GM12872 (cell line): ENCODE measurements at regions not wholly inside any gene's neighbourhood (a gene's known extent, or its start where the extent isn't known, plus 50 kb on each side); places are given as distances from the start of the nearest gene placed in this dataset.

Experiments
- TF ChIP-seq, protein P1 (sequence below): IDR thresholded peaks from 3 replicates; pipeline ENCODE4 v1.5.1; 2011; ENCODE audit warnings: low read depth, mild to moderate bottlenecking, low read length, moderate library complexity; ENCODE audit not compliant: insufficient read depth

DNA sequence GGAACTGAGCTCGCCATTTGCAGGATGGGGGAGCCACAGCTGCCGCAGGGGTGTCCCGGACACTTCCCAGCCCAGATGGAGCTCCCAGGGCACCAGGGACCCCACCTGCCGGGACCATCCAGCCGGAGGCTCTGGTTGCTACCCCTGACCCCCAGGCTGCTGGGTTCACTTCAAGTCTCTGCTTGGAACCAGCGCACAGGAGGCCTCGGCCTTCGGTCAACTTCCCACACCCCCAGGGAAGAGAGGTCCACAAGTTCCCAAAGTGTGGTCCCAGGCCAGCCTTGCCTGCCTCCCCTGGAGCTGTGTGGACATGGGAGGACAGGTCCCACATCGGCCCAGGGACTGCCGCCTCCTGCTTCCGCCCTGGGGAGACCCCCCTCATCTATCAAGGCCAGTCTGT, 117.0 kb downstream of the TEX29 start:
- TF ChIP-seq, protein P1, sequence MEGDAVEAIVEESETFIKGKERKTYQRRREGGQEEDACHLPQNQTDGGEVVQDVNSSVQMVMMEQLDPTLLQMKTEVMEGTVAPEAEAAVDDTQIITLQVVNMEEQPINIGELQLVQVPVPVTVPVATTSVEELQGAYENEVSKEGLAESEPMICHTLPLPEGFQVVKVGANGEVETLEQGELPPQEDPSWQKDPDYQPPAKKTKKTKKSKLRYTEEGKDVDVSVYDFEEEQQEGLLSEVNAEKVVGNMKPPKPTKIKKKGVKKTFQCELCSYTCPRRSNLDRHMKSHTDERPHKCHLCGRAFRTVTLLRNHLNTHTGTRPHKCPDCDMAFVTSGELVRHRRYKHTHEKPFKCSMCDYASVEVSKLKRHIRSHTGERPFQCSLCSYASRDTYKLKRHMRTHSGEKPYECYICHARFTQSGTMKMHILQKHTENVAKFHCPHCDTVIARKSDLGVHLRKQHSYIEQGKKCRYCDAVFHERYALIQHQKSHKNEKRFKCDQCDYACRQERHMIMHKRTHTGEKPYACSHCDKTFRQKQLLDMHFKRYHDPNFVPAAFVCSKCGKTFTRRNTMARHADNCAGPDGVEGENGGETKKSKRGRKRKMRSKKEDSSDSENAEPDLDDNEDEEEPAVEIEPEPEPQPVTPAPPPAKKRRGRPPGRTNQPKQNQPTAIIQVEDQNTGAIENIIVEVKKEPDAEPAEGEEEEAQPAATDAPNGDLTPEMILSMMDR = no peak

DNA sequence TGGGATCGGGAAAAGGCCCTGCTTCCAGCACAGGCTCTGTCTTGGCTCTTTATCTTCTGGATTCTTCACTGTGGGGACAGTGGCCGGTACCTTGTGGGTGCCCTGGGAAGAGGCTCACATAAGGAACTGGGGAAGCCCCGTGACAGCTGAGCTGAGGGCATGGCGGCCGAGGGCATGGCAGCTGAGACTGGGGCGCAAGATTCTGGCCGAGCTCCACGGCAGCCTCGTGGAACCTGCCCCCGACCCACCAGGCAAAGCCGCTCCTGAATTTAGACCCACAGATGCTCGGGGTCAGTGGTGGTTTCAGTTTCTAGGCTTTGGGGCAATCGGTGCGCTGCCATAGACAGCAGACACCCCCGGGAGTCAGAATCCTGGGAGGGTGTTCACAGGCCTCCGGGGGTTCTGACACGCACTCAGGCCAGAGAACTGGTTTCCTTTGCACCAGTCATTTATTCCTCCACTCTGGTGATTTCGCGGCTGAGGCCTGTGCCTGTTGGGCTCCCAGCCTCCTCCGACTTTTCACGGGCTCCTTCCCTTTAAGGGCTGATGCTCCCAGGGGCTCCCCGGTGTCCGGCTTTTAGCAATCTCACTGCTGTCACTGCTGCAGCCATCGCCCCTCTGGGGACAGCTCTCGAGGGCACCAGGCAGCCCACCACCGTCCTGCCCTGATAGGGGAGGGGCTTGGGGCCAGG, 117.6 kb downstream of the TEX29 start:
- TF ChIP-seq, protein P1 = no peak

DNA sequence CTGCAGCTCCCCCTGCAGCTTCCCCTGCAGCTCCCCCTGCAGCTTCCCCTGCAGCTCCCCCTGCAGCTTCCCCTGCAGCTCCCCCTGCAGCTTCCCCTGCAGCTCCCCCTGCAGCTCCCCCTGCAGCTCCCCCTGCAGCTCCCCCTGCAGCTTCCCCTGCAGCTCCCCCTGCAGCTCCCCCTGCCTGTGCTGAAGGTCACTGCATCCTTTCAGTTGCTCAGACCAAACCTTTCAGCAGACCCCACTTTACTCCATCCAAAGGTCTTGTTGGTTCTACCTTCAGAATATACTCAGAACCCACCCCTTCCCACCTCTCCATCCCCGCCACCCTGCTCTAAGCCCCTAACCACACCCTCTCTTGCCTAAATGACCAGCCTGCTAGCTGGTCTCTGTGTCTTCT, 120.0 kb downstream of the TEX29 start:
- TF ChIP-seq, protein P1 = peak; percentile 44; the same call in 2 of the 3 replicates

DNA sequence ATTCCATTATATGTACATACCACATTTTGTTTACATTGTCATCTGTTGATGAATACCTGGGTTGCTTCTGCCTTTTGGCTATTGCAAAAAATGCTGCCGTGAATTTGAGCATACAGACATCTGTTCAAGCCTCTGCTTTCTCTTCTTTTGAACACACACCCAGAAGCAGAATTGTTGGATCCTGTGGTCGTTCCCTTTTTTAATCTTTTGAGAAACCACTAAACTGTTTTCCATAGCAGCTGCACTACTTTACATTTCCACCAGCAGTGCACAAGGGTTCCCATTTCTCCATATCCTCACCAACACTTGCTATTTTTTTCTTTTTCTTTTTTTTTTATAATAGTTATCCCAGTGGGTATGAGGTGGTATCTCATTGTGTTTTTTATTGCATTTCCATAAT, 123.5 kb downstream of the TEX29 start:
- TF ChIP-seq, protein P1 = no peak

DNA sequence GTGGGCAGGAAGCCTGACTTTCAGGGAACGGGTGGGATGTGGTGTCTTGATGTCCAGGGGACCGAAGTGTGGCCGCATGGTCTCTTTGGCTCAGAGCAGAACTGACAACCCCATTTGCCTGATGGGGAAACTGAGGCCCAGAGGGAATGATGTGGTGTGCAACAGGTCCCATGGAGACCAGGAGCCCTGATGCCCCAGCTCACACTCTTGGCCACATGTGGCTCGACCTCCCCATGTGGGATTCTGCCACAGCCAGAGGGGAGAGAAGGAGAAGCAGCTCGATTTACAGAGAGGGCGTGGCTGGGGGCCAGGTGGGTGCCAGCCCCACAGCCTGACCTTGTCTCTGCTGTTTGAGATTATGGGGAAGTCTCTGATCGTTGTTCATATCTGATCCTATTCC, 128.1 kb downstream of the TEX29 start:
- TF ChIP-seq, protein P1 = no peak

DNA sequence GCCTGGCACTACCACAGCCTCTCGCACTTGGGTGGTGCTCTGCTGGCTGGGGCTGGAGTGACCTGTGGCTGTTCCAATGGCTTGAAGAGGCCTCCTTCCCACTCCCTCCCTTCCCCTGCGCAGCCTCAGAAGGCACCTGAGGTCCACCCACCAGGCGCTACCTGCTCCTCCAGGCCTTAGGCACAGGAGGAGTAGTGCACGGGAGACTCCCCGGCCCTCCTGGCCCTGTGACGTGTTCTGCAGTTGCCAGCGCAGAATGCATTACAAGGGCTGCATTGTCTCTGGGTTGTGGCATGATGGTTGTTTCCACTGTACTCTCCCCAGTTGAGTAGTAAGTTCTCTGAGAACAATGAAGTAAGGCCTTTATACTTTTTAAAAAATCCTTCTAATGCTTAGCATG, 128.6 kb downstream of the TEX29 start:
- TF ChIP-seq, protein P1 = no peak

DNA sequence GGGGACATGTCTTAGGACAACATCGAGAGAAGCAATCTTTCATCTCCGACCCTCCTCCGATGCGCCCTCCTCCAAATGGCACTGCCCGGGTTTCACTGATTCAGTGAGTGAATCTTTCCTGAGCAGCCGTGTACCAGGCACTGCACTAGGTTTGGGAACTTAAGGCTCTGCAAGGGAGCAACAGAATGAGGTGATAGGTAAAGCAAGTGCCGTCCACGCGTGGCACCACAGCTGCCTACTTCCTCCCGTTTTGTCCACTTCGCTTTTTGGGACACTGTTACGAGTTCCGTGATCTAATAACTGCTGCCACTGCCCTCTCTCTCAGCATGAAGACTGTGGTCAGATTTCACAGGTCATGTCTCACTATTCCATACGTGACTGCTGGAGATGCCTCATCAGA, 131.0 kb downstream of the TEX29 start:
- TF ChIP-seq, protein P1 = no peak
